ENCODE measurements at regions not wholly inside any gene's neighbourhood (a gene's known extent, or its start where the extent isn't known, plus 50 kb on each side); places are given as distances from the start of the nearest gene placed in this dataset.

DNA sequence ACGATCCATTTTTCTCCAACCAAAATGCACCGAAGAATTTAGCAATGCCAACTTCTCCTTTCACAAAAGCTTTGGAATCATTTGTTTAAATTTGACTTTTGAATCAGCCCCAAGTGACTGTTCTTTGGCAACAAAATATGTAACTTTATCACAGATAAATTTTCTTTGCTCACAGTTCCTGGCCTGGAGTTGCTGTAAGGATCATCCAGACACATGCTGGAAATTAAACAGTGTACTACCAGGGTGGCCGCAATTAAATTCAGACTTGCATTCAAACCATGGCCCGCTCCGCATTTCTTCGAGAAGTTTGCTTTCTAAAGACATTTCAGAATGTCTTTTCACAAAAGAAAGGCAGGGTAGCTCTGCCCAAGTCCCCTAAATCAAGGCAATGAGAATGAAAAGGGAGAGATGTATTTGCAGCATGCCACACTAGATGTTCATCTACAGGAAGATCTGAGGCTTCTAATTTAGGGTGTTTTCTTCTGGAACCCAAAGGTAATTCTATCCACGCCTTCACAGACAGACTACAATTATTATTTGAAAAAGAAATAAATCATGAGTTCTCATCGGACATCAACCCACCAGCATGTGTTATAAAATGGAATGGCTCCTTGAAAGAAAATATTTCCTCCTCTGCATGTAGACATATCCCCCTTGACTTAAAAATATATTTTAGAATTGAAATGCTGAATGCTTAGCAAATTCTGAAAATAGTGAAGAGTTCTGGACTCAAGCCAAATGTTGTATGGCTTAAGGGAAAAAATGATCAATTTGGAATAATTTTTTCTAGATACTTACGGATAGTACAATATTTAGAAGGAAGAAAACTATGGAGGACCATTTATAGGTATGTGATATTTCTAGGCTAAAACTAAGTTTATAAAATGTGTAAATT is 189.7 kb upstream of the BLID start:
- Histone ChIP-seq H3K27me3 (ENCODE audit: control insufficient read depth, insufficient read depth, low read length) (no peaks in the 10 kb centered on the region), H3K36me3 (ENCODE audit: control insufficient read depth, insufficient read depth, low read length) (no peaks in the 10 kb centered on the region), H3K9me3 (ENCODE audit: control insufficient read depth, insufficient read depth, low read length) (no peaks in the 10 kb centered on the region), H3K9ac (ENCODE audit: low read depth, low read length) (no peak overlapping the region), H3K4me1 (ENCODE audit: control insufficient read depth, insufficient read depth, low read length) (peaks cover 15% of the 10 kb centered on the region), H3K4me3 (ENCODE audit: low read depth, low read length) (no peak overlapping the region)

GRCh38 chr11:122304973-122305372 is 189.0 kb upstream of the BLID start:
- H3K4me1 ChIP-seq (ENCODE audit: control insufficient read depth, insufficient read depth, low read length) = peaks cover 15% of the 10 kb centered on the region
- no peak overlapping the region for H3K9ac ChIP-seq (ENCODE audit: low read depth, low read length)
- H3K4me3 ChIP-seq (ENCODE audit: low read depth, low read length) = no peak overlapping the region
- H3K9me3 ChIP-seq (ENCODE audit: control insufficient read depth, insufficient read depth, low read length) = no peaks in the 10 kb centered on the region
- H3K27me3 ChIP-seq (ENCODE audit: control insufficient read depth, insufficient read depth, low read length) = no peaks in the 10 kb centered on the region
- no peaks in the 10 kb centered on the region for H3K36me3 ChIP-seq (ENCODE audit: control insufficient read depth, insufficient read depth, low read length)

DNA sequence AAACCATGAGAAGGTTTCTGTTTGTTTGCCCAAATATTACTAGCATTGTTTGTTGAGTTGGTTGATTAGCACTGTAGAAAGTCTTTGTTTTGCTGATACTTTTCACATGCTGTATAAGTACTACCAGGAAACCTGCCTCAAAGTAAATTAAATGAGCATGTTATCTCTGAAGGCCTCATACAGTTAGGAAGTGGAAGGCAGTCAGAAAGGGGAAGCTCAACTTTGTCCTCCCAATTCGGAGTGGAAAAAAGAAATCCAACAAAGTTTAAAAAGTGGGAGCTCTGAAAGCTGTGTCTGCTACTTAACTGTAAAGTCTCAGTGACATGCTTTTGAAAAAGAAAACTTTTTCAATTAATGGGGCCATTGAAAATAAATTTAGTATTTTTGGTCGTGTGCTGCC is 188.3 kb upstream of the BLID start:
- no peaks in the 10 kb centered on the region for H3K27me3 ChIP-seq (ENCODE audit: control insufficient read depth, insufficient read depth, low read length)
- H3K9me3 ChIP-seq (ENCODE audit: control insufficient read depth, insufficient read depth, low read length) = no peaks in the 10 kb centered on the region
- H3K9ac ChIP-seq (ENCODE audit: low read depth, low read length) = no peak overlapping the region
- H3K36me3 ChIP-seq (ENCODE audit: control insufficient read depth, insufficient read depth, low read length) = no peaks in the 10 kb centered on the region
- H3K4me3 ChIP-seq (ENCODE audit: low read depth, low read length) = no peak overlapping the region
- H3K4me1 ChIP-seq (ENCODE audit: control insufficient read depth, insufficient read depth, low read length) = peaks cover 15% of the 10 kb centered on the region

DNA sequence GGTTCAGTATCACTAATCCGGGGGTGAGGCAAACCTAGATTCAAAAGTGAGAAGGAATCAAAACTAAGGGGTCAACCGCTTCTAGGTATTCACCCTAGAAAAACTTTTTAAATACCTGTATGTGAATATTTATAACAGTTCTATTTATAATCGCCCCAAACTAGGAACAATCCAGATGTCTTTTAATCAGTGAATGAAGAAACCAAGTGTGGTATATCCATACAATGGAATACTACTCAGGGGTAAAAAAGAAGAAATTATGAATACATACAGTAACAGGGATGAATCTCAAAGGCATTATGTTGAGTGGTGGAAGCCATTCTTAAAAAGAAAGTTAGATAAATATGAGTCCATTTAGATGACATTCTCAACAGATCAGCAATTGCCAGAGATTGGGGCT is 178.0 kb upstream of the BLID start:
- Histone ChIP-seq H3K9ac (ENCODE audit: low read depth, low read length) (no peak overlapping the region), H3K27me3 (ENCODE audit: control insufficient read depth, insufficient read depth, low read length) (no peaks in the 10 kb centered on the region), H3K36me3 (ENCODE audit: control insufficient read depth, insufficient read depth, low read length) (no peaks in the 10 kb centered on the region), H3K4me3 (ENCODE audit: low read depth, low read length) (no peak overlapping the region), H3K4me1 (ENCODE audit: control insufficient read depth, insufficient read depth, low read length) (no peaks in the 10 kb centered on the region), H3K9me3 (ENCODE audit: control insufficient read depth, insufficient read depth, low read length) (no peaks in the 10 kb centered on the region)

DNA sequence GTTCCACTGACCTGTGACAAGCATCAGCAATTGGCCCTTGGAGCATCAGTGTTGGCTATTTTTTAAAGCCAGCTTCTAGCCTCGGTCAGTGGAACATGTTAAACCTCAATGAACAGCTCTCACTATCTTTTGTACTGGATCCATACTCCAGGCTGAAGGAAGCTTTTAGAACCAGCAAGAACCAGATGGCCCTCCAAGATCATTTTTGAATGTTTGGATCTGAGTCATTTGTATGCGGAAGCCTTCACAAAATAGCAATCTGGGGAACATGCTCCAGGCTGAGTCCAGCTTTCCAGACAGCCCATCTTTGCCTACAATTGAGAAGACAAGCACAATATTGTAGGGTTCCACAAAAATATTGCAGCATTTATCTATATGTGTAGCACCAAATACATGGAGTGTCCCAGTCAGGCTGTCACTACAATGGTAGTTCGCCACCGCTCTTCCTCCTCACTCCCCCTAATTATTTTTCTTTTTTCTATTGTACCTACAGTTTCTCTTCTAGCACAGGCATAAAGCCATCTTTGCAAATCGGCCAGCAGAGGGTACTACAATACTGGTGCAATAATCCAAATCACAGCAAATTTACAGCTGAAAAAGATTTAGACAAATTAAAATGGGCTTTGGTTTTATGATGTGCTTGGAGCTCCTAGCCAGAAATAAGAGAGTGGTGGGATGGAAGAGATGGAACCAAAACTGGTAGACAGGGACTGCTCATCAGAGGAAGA is 177.4 kb upstream of the BLID start:
- Histone ChIP-seq H3K36me3 (ENCODE audit: control insufficient read depth, insufficient read depth, low read length) (no peaks in the 10 kb centered on the region), H3K9ac (ENCODE audit: low read depth, low read length) (no peak overlapping the region), H3K4me1 (ENCODE audit: control insufficient read depth, insufficient read depth, low read length) (no peaks in the 10 kb centered on the region), H3K9me3 (ENCODE audit: control insufficient read depth, insufficient read depth, low read length) (no peaks in the 10 kb centered on the region), H3K27me3 (ENCODE audit: control insufficient read depth, insufficient read depth, low read length) (no peaks in the 10 kb centered on the region), H3K4me3 (ENCODE audit: low read depth, low read length) (no peak overlapping the region)

DNA sequence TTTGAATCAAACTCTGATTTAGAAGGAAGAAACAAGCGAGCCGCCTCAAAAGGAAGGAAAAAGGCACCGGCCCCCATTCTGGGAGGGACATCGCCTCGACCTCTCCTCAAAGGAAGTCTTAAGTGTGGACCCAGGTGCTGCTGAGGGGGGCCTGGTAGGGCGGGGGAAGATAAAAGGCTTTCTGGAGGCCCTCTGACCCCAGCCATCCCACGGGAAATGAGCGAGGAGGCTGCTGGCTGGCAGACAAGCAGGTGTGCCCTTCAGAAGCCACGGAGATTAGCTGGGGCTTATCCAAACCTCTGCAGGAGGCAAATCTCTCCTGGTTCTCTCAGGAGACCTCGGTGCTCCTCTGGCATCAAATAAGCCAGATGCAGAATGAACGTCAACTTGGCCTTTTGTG is 171.4 kb upstream of the BLID start:
- H3K9ac ChIP-seq (ENCODE audit: low read depth, low read length) = no peak overlapping the region
- H3K9me3 ChIP-seq (ENCODE audit: control insufficient read depth, insufficient read depth, low read length) = no peaks in the 10 kb centered on the region
- H3K4me3 ChIP-seq (ENCODE audit: low read depth, low read length) = no peak overlapping the region
- no peaks in the 10 kb centered on the region for H3K36me3 ChIP-seq (ENCODE audit: control insufficient read depth, insufficient read depth, low read length)
- no peaks in the 10 kb centered on the region for H3K27me3 ChIP-seq (ENCODE audit: control insufficient read depth, insufficient read depth, low read length)
- no peaks in the 10 kb centered on the region for H3K4me1 ChIP-seq (ENCODE audit: control insufficient read depth, insufficient read depth, low read length)

GRCh38 chr11:122285070-122285988 is 169.3 kb upstream of the BLID start:
- Histone ChIP-seq H3K9me3 (ENCODE audit: control insufficient read depth, insufficient read depth, low read length) (no peaks in the 10 kb centered on the region), H3K27me3 (ENCODE audit: control insufficient read depth, insufficient read depth, low read length) (no peaks in the 10 kb centered on the region), H3K36me3 (ENCODE audit: control insufficient read depth, insufficient read depth, low read length) (no peaks in the 10 kb centered on the region)

GRCh38 chr11:122280870-122281269 is 164.9 kb upstream of the BLID start:
- Histone ChIP-seq H3K4me1 (ENCODE audit: control insufficient read depth, insufficient read depth, low read length) (no peaks in the 10 kb centered on the region), H3K4me3 (ENCODE audit: low read depth, low read length) (no peak overlapping the region), H3K27me3 (ENCODE audit: control insufficient read depth, insufficient read depth, low read length) (no peaks in the 10 kb centered on the region), H3K36me3 (ENCODE audit: control insufficient read depth, insufficient read depth, low read length) (no peaks in the 10 kb centered on the region), H3K9ac (ENCODE audit: low read depth, low read length) (no peak overlapping the region), H3K9me3 (ENCODE audit: control insufficient read depth, insufficient read depth, low read length) (no peaks in the 10 kb centered on the region)

More at GRCh38 chr11:122285070-122285988, 169.3 kb upstream of the BLID start:
- Histone ChIP-seq H3K4me1 (ENCODE audit: control insufficient read depth, insufficient read depth, low read length) (no peaks in the 10 kb centered on the region), H3K4me3 (ENCODE audit: low read depth, low read length) (no peak overlapping the region), H3K9ac (ENCODE audit: low read depth, low read length) (no peak overlapping the region)

DNA sequence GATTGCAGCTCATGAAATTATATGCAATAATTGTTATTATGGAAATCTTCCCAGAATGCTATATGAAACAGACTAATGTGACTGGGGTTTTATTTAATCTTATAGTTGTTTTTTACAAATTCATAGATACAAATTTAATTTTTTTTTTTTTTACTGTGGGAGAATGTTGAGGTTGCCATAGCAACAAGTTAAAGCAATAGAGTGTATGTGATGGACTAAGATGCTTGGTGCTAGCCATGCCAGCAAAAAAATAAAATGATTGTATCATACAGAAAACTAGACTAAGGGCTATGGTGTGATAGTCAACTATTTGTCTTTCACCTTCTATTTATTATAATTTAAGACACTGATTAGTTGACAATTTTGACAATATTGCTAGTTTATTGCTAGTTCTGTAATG is 163.2 kb upstream of the BLID start:
- no peaks in the 10 kb centered on the region for H3K27me3 ChIP-seq (ENCODE audit: control insufficient read depth, insufficient read depth, low read length)
- H3K36me3 ChIP-seq (ENCODE audit: control insufficient read depth, insufficient read depth, low read length) = no peaks in the 10 kb centered on the region
- H3K9ac ChIP-seq (ENCODE audit: low read depth, low read length) = no peak overlapping the region
- no peak overlapping the region for H3K4me3 ChIP-seq (ENCODE audit: low read depth, low read length)
- no peaks in the 10 kb centered on the region for H3K4me1 ChIP-seq (ENCODE audit: control insufficient read depth, insufficient read depth, low read length)
- H3K9me3 ChIP-seq (ENCODE audit: control insufficient read depth, insufficient read depth, low read length) = no peaks in the 10 kb centered on the region

GRCh38 chr11:122277493-122277892 is 161.5 kb upstream of the BLID start:
- no peaks in the 10 kb centered on the region for H3K9me3 ChIP-seq (ENCODE audit: control insufficient read depth, insufficient read depth, low read length)
- peaks cover 3% of the 10 kb centered on the region for H3K4me1 ChIP-seq (ENCODE audit: control insufficient read depth, insufficient read depth, low read length)
- H3K9ac ChIP-seq (ENCODE audit: low read depth, low read length) = no peak overlapping the region
- no peaks in the 10 kb centered on the region for H3K27me3 ChIP-seq (ENCODE audit: control insufficient read depth, insufficient read depth, low read length)
- no peaks in the 10 kb centered on the region for H3K36me3 ChIP-seq (ENCODE audit: control insufficient read depth, insufficient read depth, low read length)
- no peak overlapping the region for H3K4me3 ChIP-seq (ENCODE audit: low read depth, low read length)

GRCh38 chr11:122276221-122276620 is 160.2 kb upstream of the BLID start:
- Histone ChIP-seq H3K9me3 (ENCODE audit: control insufficient read depth, insufficient read depth, low read length) (no peaks in the 10 kb centered on the region), H3K4me3 (ENCODE audit: low read depth, low read length) (no peak overlapping the region), H3K9ac (ENCODE audit: low read depth, low read length) (no peak overlapping the region), H3K4me1 (ENCODE audit: control insufficient read depth, insufficient read depth, low read length) (peaks cover 3% of the 10 kb centered on the region), H3K36me3 (ENCODE audit: control insufficient read depth, insufficient read depth, low read length) (no peaks in the 10 kb centered on the region), H3K27me3 (ENCODE audit: control insufficient read depth, insufficient read depth, low read length) (no peaks in the 10 kb centered on the region)
